ENCODE measurements at regions not wholly inside any gene's neighbourhood (a gene's known extent, or its start where the extent isn't known, plus 50 kb on each side); places are given as distances from the start of the nearest gene placed in this dataset.

DNA sequence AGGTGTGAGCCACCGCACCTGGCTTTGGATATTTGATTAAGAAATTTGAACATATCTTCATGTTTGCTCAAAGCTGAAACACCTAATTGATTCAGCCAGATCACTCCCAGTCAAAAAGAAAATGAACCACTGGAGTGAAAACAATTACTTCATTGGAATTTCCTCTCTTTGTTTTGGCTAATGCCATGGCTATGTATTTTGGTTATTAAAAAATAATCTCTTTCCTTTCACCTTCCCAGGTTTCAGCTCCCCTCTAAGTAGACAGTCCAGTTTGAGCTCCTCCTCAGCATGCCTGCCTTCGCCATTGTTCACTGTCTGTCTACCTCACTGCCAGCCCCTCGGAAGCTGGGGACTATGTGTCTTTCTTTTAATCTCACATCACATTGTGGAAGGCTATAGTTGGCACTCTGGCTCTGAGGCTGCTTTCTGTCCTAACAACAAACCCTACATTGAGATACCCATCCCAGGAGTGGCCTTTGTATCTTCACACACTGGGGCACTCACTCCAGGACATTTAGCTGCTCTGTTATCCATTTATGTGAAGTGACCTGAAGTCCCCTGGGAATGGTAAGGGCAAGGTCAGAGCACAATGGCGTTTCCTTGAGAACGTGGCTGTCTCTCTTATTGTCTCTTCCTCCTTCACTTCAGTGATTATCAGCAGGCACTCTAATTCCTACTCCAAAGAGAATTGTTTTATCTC is 764.0 kb upstream of the CITED2 start:
- DNase-seq (ENCODE audit: extremely low read depth in 1 of 4, low spot score in 3 of 4) (no peak), FAIRE-seq (no peak), ATAC-seq (no peak)
- Histone ChIP-seq H3K4me1 (replicated peaks in 1 of 2; ENCODE audit: control insufficient read depth in 2 of 2, insufficient read depth in 2 of 2, low read length in 2 of 2) (no peaks in the 10 kb centered on the region), H4K20me1 (replicated peaks; ENCODE audit: control insufficient read depth, insufficient read depth, low read length) (no peaks in the 10 kb centered on the region), H3K9me1 (ENCODE audit: control insufficient read depth, insufficient read depth, low read length) (no peaks in the 10 kb centered on the region), H3K36me3 (ENCODE audit: control insufficient read depth, insufficient read depth, low read length) (peaks cover 31% of the 10 kb centered on the region), H3K9ac (ENCODE audit: insufficient read depth in 1 of 2, low read depth in 2 of 2, low read length in 2 of 2) (no peak overlapping the region), H3K27ac (ENCODE audit: extremely low read depth, low read depth, low read length) (no peak overlapping the region), H3K4me2 (ENCODE audit: insufficient read depth, low read length) (no peak overlapping the region), H3K27me3 (ENCODE audit: control insufficient read depth in 2 of 2, insufficient read depth in 2 of 2, low read length in 2 of 2) (no peaks in the 10 kb centered on the region), H3K4me3 (no peak overlapping the region), H3K9me3 (replicated peaks; ENCODE audit: control insufficient read depth, insufficient read depth, low read depth, low read length) (no peaks in the 10 kb centered on the region; the same call in 1 of the 2 replicates), H3K79me2 (ENCODE audit: control insufficient read depth, insufficient read depth, low read length) (no peaks in the 10 kb centered on the region), H2AFZ (ENCODE audit: low read depth, low read length) (no peak overlapping the region)
- 67% methylated on average over 5 of the region's 5 CpGs for WGBS (ENCODE audit: insufficient coverage, low coverage, missing lambda C conversion rate)
- POLR2A ChIA-PET, result interaction anchor here (2.2 kb wide), 1 partner anchor 9 kb away, joined by 9 read pairs; no protein-coding TSS in a partner anchor
- intact Hi-C loops (cut with micrococcal nuclease), result no loop called here
- TF ChIP-seq DACH1 (IDR thresholded peaks at IDR 0.05; ENCODE audit: partially characterized antibody) (no peak), SMARCE1 (IDR thresholded peaks at IDR 0.05) (no peak), PHB (CRISPR knock-in tag; IDR thresholded peaks at IDR 0.05) (no peak)
- TF ChIP-seq, protein P1, sequence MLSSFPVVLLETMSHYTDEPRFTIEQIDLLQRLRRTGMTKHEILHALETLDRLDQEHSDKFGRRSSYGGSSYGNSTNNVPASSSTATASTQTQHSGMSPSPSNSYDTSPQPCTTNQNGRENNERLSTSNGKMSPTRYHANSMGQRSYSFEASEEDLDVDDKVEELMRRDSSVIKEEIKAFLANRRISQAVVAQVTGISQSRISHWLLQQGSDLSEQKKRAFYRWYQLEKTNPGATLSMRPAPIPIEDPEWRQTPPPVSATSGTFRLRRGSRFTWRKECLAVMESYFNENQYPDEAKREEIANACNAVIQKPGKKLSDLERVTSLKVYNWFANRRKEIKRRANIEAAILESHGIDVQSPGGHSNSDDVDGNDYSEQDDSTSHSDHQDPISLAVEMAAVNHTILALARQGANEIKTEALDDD (IDR thresholded peaks at IDR 0.05), result no peak
- in situ Hi-C loops (cut with MboI), result no loop called here
- CTCF ChIA-PET (ENCODE audit: low intra/inter-chr PET ratio), result interaction anchor here (0.7 kb wide), 1 partner anchor 11 kb away, joined by 3 read pairs; no protein-coding TSS in a partner anchor
- no TSS peak for BruUV-seq (replicated peaks)

DNA sequence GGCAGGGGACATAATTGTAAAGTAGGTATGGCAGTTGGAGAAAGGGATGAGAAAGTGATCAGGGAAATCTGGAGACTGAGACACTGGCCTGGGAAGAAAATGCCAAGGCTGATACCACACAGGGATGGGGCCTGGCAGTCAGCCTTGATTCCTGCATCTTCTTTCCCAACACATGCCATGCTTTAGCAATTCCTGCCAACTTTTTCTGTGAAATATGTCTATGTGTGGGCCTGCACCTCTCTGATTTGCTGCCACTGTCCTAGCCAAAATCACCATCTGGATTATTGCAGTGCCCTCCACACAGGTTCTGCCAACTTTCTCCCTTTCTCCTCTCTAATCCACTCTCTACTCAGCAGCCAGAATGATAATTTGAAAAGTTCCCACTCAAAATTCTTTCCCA is 759.8 kb upstream of the CITED2 start:
- Histone ChIP-seq H3K27me3 (ENCODE audit: control insufficient read depth in 2 of 2, insufficient read depth in 2 of 2, low read length in 2 of 2) (no peaks in the 10 kb centered on the region), H3K4me1 (replicated peaks in 1 of 2; ENCODE audit: control insufficient read depth in 2 of 2, insufficient read depth in 2 of 2, low read length in 2 of 2) (no peaks in the 10 kb centered on the region), H4K20me1 (replicated peaks; ENCODE audit: control insufficient read depth, insufficient read depth, low read length) (no peaks in the 10 kb centered on the region), H3K4me2 (ENCODE audit: insufficient read depth, low read length) (no peak overlapping the region), H3K36me3 (ENCODE audit: control insufficient read depth, insufficient read depth, low read length) (peaks cover 8% of the 10 kb centered on the region; the same call in 2 of the 3 replicates), H3K79me2 (ENCODE audit: control insufficient read depth, insufficient read depth, low read length) (no peaks in the 10 kb centered on the region), H2AFZ (ENCODE audit: low read depth, low read length) (no peak overlapping the region), H3K9me1 (ENCODE audit: control insufficient read depth, insufficient read depth, low read length) (no peaks in the 10 kb centered on the region), H3K27ac (ENCODE audit: extremely low read depth, low read depth, low read length) (no peak overlapping the region), H3K9me3 (replicated peaks; ENCODE audit: control insufficient read depth, insufficient read depth, low read depth, low read length) (0 out of 2 replicates have a peak, but pooled peaks cover 2% of the 10 kb centered on the region), H3K4me3 (no peak overlapping the region), H3K9ac (ENCODE audit: insufficient read depth in 1 of 2, low read depth in 2 of 2, low read length in 2 of 2) (no peak overlapping the region)
- no peak for ATAC-seq
- intact Hi-C loops (cut with micrococcal nuclease) (no loop called here), in situ Hi-C loops (cut with MboI) (no loop called here)
- BruUV-seq (replicated peaks), result no TSS peak
- DNase-seq (ENCODE audit: extremely low read depth in 1 of 4, low spot score in 3 of 4), result no peak
- ChIA-PET CTCF (ENCODE audit: low intra/inter-chr PET ratio) (no interaction called here), POLR2A (no interaction called here)
- no peak for FAIRE-seq
- TF ChIP-seq RFX7 (CRISPR knock-in tag; IDR thresholded peaks at IDR 0.05) (no peak), MTA3 (IDR thresholded peaks at IDR 0.05; ENCODE audit: borderline replicate concordance) (no peak), ZNF699 (CRISPR knock-in tag; IDR thresholded peaks at IDR 0.05; ENCODE audit: insufficient replicate concordance) (no peak), SAP30 (IDR thresholded peaks at IDR 0.05; ENCODE audit: borderline replicate concordance, insufficient read depth, low read depth, low read length, poor library complexity, severe bottlenecking) (no peak), GTF2E2 (tag; IDR thresholded peaks at IDR 0.05) (no peak), ADNP (tag; IDR thresholded peaks at IDR 0.05) (no peak)
- TF ChIP-seq, protein P2, sequence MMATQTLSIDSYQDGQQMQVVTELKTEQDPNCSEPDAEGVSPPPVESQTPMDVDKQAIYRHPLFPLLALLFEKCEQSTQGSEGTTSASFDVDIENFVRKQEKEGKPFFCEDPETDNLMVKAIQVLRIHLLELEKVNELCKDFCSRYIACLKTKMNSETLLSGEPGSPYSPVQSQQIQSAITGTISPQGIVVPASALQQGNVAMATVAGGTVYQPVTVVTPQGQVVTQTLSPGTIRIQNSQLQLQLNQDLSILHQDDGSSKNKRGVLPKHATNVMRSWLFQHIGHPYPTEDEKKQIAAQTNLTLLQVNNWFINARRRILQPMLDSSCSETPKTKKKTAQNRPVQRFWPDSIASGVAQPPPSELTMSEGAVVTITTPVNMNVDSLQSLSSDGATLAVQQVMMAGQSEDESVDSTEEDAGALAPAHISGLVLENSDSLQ (IDR thresholded peaks at IDR 0.05), result no peak
- TF ChIP-seq, protein P3, sequence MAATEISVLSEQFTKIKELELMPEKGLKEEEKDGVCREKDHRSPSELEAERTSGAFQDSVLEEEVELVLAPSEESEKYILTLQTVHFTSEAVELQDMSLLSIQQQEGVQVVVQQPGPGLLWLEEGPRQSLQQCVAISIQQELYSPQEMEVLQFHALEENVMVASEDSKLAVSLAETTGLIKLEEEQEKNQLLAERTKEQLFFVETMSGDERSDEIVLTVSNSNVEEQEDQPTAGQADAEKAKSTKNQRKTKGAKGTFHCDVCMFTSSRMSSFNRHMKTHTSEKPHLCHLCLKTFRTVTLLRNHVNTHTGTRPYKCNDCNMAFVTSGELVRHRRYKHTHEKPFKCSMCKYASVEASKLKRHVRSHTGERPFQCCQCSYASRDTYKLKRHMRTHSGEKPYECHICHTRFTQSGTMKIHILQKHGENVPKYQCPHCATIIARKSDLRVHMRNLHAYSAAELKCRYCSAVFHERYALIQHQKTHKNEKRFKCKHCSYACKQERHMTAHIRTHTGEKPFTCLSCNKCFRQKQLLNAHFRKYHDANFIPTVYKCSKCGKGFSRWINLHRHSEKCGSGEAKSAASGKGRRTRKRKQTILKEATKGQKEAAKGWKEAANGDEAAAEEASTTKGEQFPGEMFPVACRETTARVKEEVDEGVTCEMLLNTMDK (IDR thresholded peaks at IDR 0.05; ENCODE audit: borderline replicate concordance, insufficient read depth, low read depth, low read length, poor library complexity, severe bottlenecking), result no peak

Data from K562 (cell line).